ENCODE measurements at regions not wholly inside any gene's neighbourhood (a gene's known extent, or its start where the extent isn't known, plus 50 kb on each side); places are given as distances from the start of the nearest gene placed in this dataset.

GRCh38 chr14:44700184-44700583 is 193.1 kb upstream of the FSCB start:
- Histone ChIP-seq H3K9me3 (ENCODE audit: control insufficient read depth in 2 of 3, insufficient read depth in 1 of 3, low read length in 3 of 3) (no peaks in the 10 kb centered on the region), H3K27me3 (ENCODE audit: control insufficient read depth, insufficient read depth, low read length) (no peaks in the 10 kb centered on the region), H3K4me1 (ENCODE audit: control insufficient read depth in 2 of 3, insufficient read depth in 2 of 3, low read depth in 1 of 3, low read length in 3 of 3) (no peaks in the 10 kb centered on the region), H3K4me3 (ENCODE audit: low read length in 3 of 3) (no peak overlapping the region), H3K36me3 (ENCODE audit: control insufficient read depth in 2 of 3, insufficient read depth in 3 of 3, low read length in 3 of 3) (no peaks in the 10 kb centered on the region), H3K9ac (ENCODE audit: low read length in 3 of 3) (no peak overlapping the region), H3K27ac (ENCODE audit: low read depth in 2 of 2, low read length in 2 of 2) (no peak overlapping the region)
- TF ChIP-seq CTCF (IDR thresholded peaks at IDR 0.05; ENCODE audit: borderline replicate concordance, extremely low read depth, insufficient read depth): no peak
- no peak for DNase-seq
- FAIRE-seq: no peak
- intact Hi-C loops (cut with DNase I): no loop called here

- no peaks in the 10 kb centered on the region for H3K36me3 ChIP-seq (ENCODE audit: control insufficient read depth in 2 of 3, insufficient read depth in 3 of 3, low read length in 3 of 3)
- DNase-seq (peak in 1 of 5 donors; percentile 31), FAIRE-seq (no peak)
- H3K9ac ChIP-seq (ENCODE audit: low read length in 3 of 3): no peak overlapping the region
- TF ChIP-seq CTCF (IDR thresholded peaks at IDR 0.05; ENCODE audit: borderline replicate concordance, extremely low read depth, insufficient read depth): no peak
- no peaks in the 10 kb centered on the region for H3K9me3 ChIP-seq (ENCODE audit: control insufficient read depth in 2 of 3, insufficient read depth in 1 of 3, low read length in 3 of 3)
- intact Hi-C loops (cut with DNase I): no loop called here
- no peaks in the 10 kb centered on the region for H3K27me3 ChIP-seq (ENCODE audit: control insufficient read depth, insufficient read depth, low read length)
- no peak overlapping the region for H3K27ac ChIP-seq (ENCODE audit: low read depth in 2 of 2, low read length in 2 of 2)
- H3K4me3 ChIP-seq (ENCODE audit: low read length in 3 of 3): no peak overlapping the region
- no peaks in the 10 kb centered on the region for H3K4me1 ChIP-seq (ENCODE audit: control insufficient read depth in 2 of 3, insufficient read depth in 2 of 3, low read depth in 1 of 3, low read length in 3 of 3)
Observed at GRCh38 chr14:44699391-44699790, 192.3 kb upstream of the FSCB start.

- FAIRE-seq: no peak
- intact Hi-C loops (cut with DNase I): no loop called here
Observed at GRCh38 chr14:44669496-44669895, 162.4 kb upstream of the FSCB start.

More at GRCh38 chr14:44669496-44669895, 162.4 kb upstream of the FSCB start:
- no peak for DNase-seq
- Histone ChIP-seq H3K27me3 (ENCODE audit: control insufficient read depth, insufficient read depth, low read length) (no peaks in the 10 kb centered on the region), H3K27ac (ENCODE audit: low read depth in 2 of 2, low read length in 2 of 2) (no peak overlapping the region), H3K9ac (ENCODE audit: low read length in 3 of 3) (no peak overlapping the region), H3K9me3 (ENCODE audit: control insufficient read depth in 2 of 3, insufficient read depth in 1 of 3, low read length in 3 of 3) (peaks cover 0 to 4% (median 0%) of the 10 kb centered on the region in 3 donors), H3K4me3 (ENCODE audit: low read length in 3 of 3) (no peak overlapping the region), H3K4me1 (ENCODE audit: control insufficient read depth in 2 of 3, insufficient read depth in 2 of 3, low read depth in 1 of 3, low read length in 3 of 3) (no peaks in the 10 kb centered on the region), H3K36me3 (ENCODE audit: control insufficient read depth in 2 of 3, insufficient read depth in 3 of 3, low read length in 3 of 3) (no peaks in the 10 kb centered on the region)
- TF ChIP-seq CTCF (IDR thresholded peaks at IDR 0.05; ENCODE audit: borderline replicate concordance, extremely low read depth, insufficient read depth): no peak
